HG02678 (cell line): ENCODE measurements at regions not wholly inside any gene's neighbourhood (a gene's known extent, or its start where the extent isn't known, plus 50 kb on each side); places are given as distances from the start of the nearest gene placed in this dataset.
"Not testable (repeated sequence)": the region's sequence is repeated elsewhere in the genome, so short reads cannot be mapped to it uniquely, and the experiment has no call there.

ENCODE experiments used
- ATAC-seq: cut with Tn5 transposase; IDR thresholded peaks from one replicate; pipeline ENCODE4 v1.9.1; 2021; ENCODE audit warnings: mild to moderate bottlenecking, moderate library complexity; ENCODE audit not compliant: unreplicated experiment

- not testable (repeated sequence) for ATAC-seq
These were observed 230.0 kb upstream of the VLDLR start for GRCh38 chr9:2391509-2392132.

- ATAC-seq, result not testable (repeated sequence)
These were observed 227.4 kb upstream of the VLDLR start for GRCh38 chr9:2394087-2394741.

- ATAC-seq, result no peak
These were observed 225.6 kb upstream of the VLDLR start for GRCh38 chr9:2395814-2396612.

GRCh38 chr9:2396622-2397285, 224.8 kb upstream of the VLDLR start:
- no peak for ATAC-seq

- ATAC-seq, result not testable (repeated sequence)
These were observed 223.7 kb upstream of the VLDLR start for GRCh38 chr9:2397875-2398274.

GRCh38 chr9:2401746-2402145, 219.8 kb upstream of the VLDLR start:
- not testable (repeated sequence) for ATAC-seq

- ATAC-seq, result no peak
These were observed 217.9 kb upstream of the VLDLR start for GRCh38 chr9:2403701-2404100.

GRCh38 chr9:2406252-2406651, 215.3 kb upstream of the VLDLR start:
- no peak for ATAC-seq

GRCh38 chr9:2407450-2407849, 214.1 kb upstream of the VLDLR start:
- ATAC-seq, result no peak

- ATAC-seq, result no peak
These were observed 209.9 kb upstream of the VLDLR start for GRCh38 chr9:2411459-2412215.

GRCh38 chr9:2413160-2413805, 208.3 kb upstream of the VLDLR start:
- no peak for ATAC-seq

GRCh38 chr9:2414465-2414864, 207.1 kb upstream of the VLDLR start:
- ATAC-seq, result no peak

GRCh38 chr9:2415326-2415725, 206.3 kb upstream of the VLDLR start:
- no peak for ATAC-seq

- no peak for ATAC-seq
These were observed 203.9 kb upstream of the VLDLR start for GRCh38 chr9:2417730-2418129.

- no peak for ATAC-seq
These were observed 203.0 kb upstream of the VLDLR start for GRCh38 chr9:2418619-2419018.

GRCh38 chr9:2419347-2419746, 202.2 kb upstream of the VLDLR start:
- ATAC-seq, result no peak

- no peak for ATAC-seq
These were observed 201.0 kb upstream of the VLDLR start for GRCh38 chr9:2420543-2420942.

GRCh38 chr9:2424619-2425033, 197.0 kb upstream of the VLDLR start:
- no peak for ATAC-seq

- ATAC-seq, result no peak
These were observed 195.9 kb upstream of the VLDLR start for GRCh38 chr9:2425676-2426075.
